Endodermal cell (in vitro differentiated cells): ENCODE measurements at regions not wholly inside any gene's neighbourhood (a gene's known extent, or its start where the extent isn't known, plus 50 kb on each side); places are given as distances from the start of the nearest gene placed in this dataset.

Experiments used
- DNase-seq: peaks from one replicate; pipeline ENCODE4 v3.0.0-alpha.2; 2017
- H3K27ac ChIP-seq: 2 replicates; pipeline ENCODE4 v1.5.1; 2013; ENCODE audit warnings: mild to moderate bottlenecking, low read depth, low read length, moderate library complexity
- H3K27me3 ChIP-seq: 2 replicates; pipeline ENCODE4 v1.6.1; 2013; ENCODE audit warnings: mild to moderate bottlenecking, low read length, moderate library complexity; ENCODE audit not compliant: insufficient read depth, control insufficient read depth, poor library complexity, severe bottlenecking
- H3K36me3 ChIP-seq: 2 replicates; pipeline ENCODE4 v1.7.0; 2013; ENCODE audit warnings: mild to moderate bottlenecking, low read length, moderate library complexity; ENCODE audit not compliant: control insufficient read depth, insufficient read depth
- H3K4me1 ChIP-seq: one replicate; pipeline ENCODE4 v1.7.0; 2013; ENCODE audit warnings: low read length; ENCODE audit not compliant: control insufficient read depth, insufficient read depth
- H3K4me3 ChIP-seq: 2 replicates; pipeline ENCODE4 v1.5.1; 2013; ENCODE audit warnings: mild to moderate bottlenecking, low read length, moderate library complexity
- H3K9ac ChIP-seq: 2 replicates; pipeline ENCODE4 v1.6.1; 2013; ENCODE audit warnings: mild to moderate bottlenecking, low read length, moderate library complexity; ENCODE audit not compliant: poor library complexity, severe bottlenecking; ENCODE audit errors: extremely low read depth
- H3K9me3 ChIP-seq: 2 replicates; pipeline ENCODE4 v1.6.1; 2013; ENCODE audit warnings: mild to moderate bottlenecking, low read length, moderate library complexity; ENCODE audit not compliant: control insufficient read depth
- H3K27ac Mint-ChIP-seq: 2 replicates; pipeline ENCODE4 v1.8.0; 2020; ENCODE audit warnings: mixed read lengths
- H3K27me3 Mint-ChIP-seq: 2 replicates; pipeline ENCODE4 v1.8.0; 2021; ENCODE audit warnings: mild to moderate bottlenecking, mixed read lengths; ENCODE audit not compliant: insufficient read depth
- H3K36me3 Mint-ChIP-seq: 2 replicates; pipeline ENCODE4 v1.8.0; 2020; ENCODE audit warnings: low read depth, mixed read lengths
- H3K4me1 Mint-ChIP-seq: 2 replicates; pipeline ENCODE4 v1.8.0; 2020; ENCODE audit warnings: mixed read lengths
- H3K4me3 Mint-ChIP-seq: 2 replicates; pipeline ENCODE4 v1.8.0; 2020; ENCODE audit warnings: mild to moderate bottlenecking, moderate library complexity, mixed read lengths
- H3K9me3 Mint-ChIP-seq: 2 replicates; pipeline ENCODE4 v1.8.0; 2020; ENCODE audit warnings: mild to moderate bottlenecking, mixed read lengths
- CTCF ChIP-seq: fragments of 200-600 bp; sonication (generic); conservative IDR thresholded peaks from 2 replicates; pipeline ENCODE4 v1.5.0; 2021; ENCODE audit warnings: antibody characterized with exemption, mild to moderate bottlenecking
- WGBS, 2 experiments: methylation state at CpG; one replicate each; pipeline versions ENCODE4 v1.1.5 to v1.1.7; 2013; ENCODE audit warnings: missing lambda C conversion rate in 2 of 2, mixed read lengths in 1 of 2; ENCODE audit not compliant: insufficient coverage in 1 of 2, insufficient read length in 1 of 2; 5-methylcytosine and 5-hydroxymethylcytosine counted together

- Histone ChIP-seq H3K9ac (no peak overlapping the region), H3K9me3 (no peaks in the 10 kb centered on the region), H3K27me3 (peaks cover 5% of the 10 kb centered on the region), H3K4me1 (no peaks in the 10 kb centered on the region), H3K27ac (no peak overlapping the region), H3K4me3 (no peak overlapping the region), H3K36me3 (no peaks in the 10 kb centered on the region)
- H3K9me3 Mint-ChIP-seq = no peaks in the 10 kb centered on the region
- no peak for DNase-seq
- H3K36me3 Mint-ChIP-seq = no peaks in the 10 kb centered on the region
- TF ChIP-seq CTCF = no peak
- no peak overlapping the region for H3K27ac Mint-ChIP-seq
- H3K4me3 Mint-ChIP-seq = no peak overlapping the region
- WGBS, 2 experiments = 78 to 100% methylated on average over 1 to 3 of the region's 4 CpGs
- H3K4me1 Mint-ChIP-seq = no peaks in the 10 kb centered on the region
- peaks cover 7% of the 10 kb centered on the region for H3K27me3 Mint-ChIP-seq
Observed at GRCh38 chr2:18376936-18377335, 183.5 kb downstream of the RDH14 start.

GRCh38 chr2:18373664-18374063 lies 186.8 kb downstream of the RDH14 start:
- Mint-ChIP-seq H3K4me3 (no peak overlapping the region), H3K27me3 (no peaks in the 10 kb centered on the region), H3K4me1 (no peaks in the 10 kb centered on the region), H3K36me3 (no peaks in the 10 kb centered on the region), H3K9me3 (no peaks in the 10 kb centered on the region), H3K27ac (no peak overlapping the region)
- Histone ChIP-seq H3K27me3 (no peaks in the 10 kb centered on the region), H3K9me3 (no peaks in the 10 kb centered on the region), H3K9ac (no peak overlapping the region), H3K36me3 (no peaks in the 10 kb centered on the region), H3K27ac (no peak overlapping the region), H3K4me1 (no peaks in the 10 kb centered on the region), H3K4me3 (no peak overlapping the region)
- no peak for DNase-seq
- TF ChIP-seq CTCF = no peak
- 90 to 92% methylated on average over 1 to 2 of the region's 2 CpGs for WGBS, 2 experiments

GRCh38 chr2:18373081-18373480 lies 187.4 kb downstream of the RDH14 start:
- 83% methylated on average over 1 of the region's 1 CpG; no CpG with 5 or more reads in 1 of the 2 experiments for WGBS, 2 experiments
- H3K36me3 ChIP-seq = no peaks in the 10 kb centered on the region
- no peak overlapping the region for H3K27ac Mint-ChIP-seq
- H3K4me3 Mint-ChIP-seq = no peak overlapping the region
- H3K27me3 ChIP-seq = no peaks in the 10 kb centered on the region
- no peaks in the 10 kb centered on the region for H3K4me1 Mint-ChIP-seq
- no peak for TF ChIP-seq CTCF
- no peaks in the 10 kb centered on the region for H3K27me3 Mint-ChIP-seq
- H3K9me3 Mint-ChIP-seq = no peaks in the 10 kb centered on the region
- no peak for DNase-seq
- no peaks in the 10 kb centered on the region for H3K9me3 ChIP-seq
- H3K4me1 ChIP-seq = no peaks in the 10 kb centered on the region
- no peak overlapping the region for H3K4me3 ChIP-seq
- H3K27ac ChIP-seq = no peak overlapping the region
- H3K36me3 Mint-ChIP-seq = no peaks in the 10 kb centered on the region
- no peak overlapping the region for H3K9ac ChIP-seq
